Hepatocyte (in vitro differentiated cells): ENCODE measurements at regions not wholly inside any gene's neighbourhood (a gene's known extent, or its start where the extent isn't known, plus 50 kb on each side); places are given as distances from the start of the nearest gene placed in this dataset.

Experiments
- EZH2 ChIP-seq: fragments of 200-600 bp; sonication (generic); IDR thresholded peaks from 2 replicates; pipeline ENCODE4 v1.6.1; 2016; ENCODE audit warnings: antibody characterized with exemption, mild to moderate bottlenecking, borderline replicate concordance
- EZH2phosphoT487 ChIP-seq: fragments of 200-600 bp; sonication (generic); IDR thresholded peaks from one replicate; pipeline ENCODE4 v1.6.1; 2018; ENCODE audit warnings: antibody characterized with exemption, mild to moderate bottlenecking, low read depth, moderate library complexity; ENCODE audit not compliant: unreplicated experiment, severe bottlenecking
- TF ChIP-seq, protein P1 (sequence below): fragments of 200-600 bp; sonication (generic); IDR thresholded peaks from 2 replicates; pipeline ENCODE4 v1.5.1; 2016; ENCODE audit warnings: antibody characterized with exemption, mild to moderate bottlenecking; ENCODE audit not compliant: poor library complexity

DNA sequence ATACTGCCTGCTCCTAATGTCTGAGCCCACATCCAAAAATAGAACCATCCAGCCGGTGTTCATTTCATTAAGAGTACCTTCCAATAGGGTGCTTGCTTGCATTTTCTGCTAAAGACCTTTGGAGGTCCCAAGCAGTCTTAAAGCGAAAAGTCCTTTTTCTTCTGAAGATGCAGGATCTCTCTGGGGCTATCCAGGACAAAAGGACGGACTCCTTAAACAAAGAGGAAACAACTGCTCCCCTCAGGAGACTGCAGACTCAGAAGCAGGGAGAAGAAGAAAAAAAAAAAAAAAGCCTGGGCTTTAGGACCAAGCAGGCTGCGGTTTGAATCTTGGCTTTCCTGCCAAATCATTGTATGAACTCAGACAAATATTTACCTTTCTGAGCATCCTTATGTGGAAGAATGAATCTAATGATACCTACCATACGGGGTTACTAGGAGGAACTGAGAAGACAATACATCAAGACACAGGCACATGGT is 204.0 kb downstream of the PLPP3 start:
- TF ChIP-seq, protein P1, sequence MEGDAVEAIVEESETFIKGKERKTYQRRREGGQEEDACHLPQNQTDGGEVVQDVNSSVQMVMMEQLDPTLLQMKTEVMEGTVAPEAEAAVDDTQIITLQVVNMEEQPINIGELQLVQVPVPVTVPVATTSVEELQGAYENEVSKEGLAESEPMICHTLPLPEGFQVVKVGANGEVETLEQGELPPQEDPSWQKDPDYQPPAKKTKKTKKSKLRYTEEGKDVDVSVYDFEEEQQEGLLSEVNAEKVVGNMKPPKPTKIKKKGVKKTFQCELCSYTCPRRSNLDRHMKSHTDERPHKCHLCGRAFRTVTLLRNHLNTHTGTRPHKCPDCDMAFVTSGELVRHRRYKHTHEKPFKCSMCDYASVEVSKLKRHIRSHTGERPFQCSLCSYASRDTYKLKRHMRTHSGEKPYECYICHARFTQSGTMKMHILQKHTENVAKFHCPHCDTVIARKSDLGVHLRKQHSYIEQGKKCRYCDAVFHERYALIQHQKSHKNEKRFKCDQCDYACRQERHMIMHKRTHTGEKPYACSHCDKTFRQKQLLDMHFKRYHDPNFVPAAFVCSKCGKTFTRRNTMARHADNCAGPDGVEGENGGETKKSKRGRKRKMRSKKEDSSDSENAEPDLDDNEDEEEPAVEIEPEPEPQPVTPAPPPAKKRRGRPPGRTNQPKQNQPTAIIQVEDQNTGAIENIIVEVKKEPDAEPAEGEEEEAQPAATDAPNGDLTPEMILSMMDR, result no peak
- TF ChIP-seq EZH2phosphoT487, result no peak
- TF ChIP-seq EZH2, result no peak
